C4-2B (cell line): ENCODE measurements at regions not wholly inside any gene's neighbourhood (a gene's known extent, or its start where the extent isn't known, plus 50 kb on each side); places are given as distances from the start of the nearest gene placed in this dataset.

Experiments
- H3K27ac ChIP-seq: fragments of 450-650 bp; 2 replicates; pipeline ENCODE4 v1.5.1; 2017
- ZFX ChIP-seq: fragments of 450-650 bp; IDR thresholded peaks from 2 replicates; pipeline ENCODE4 v1.6.1; 2017
- TF ChIP-seq, protein P1 (sequence below): fragments of 450-650 bp; conservative IDR thresholded peaks from 2 replicates; pipeline ENCODE4 v1.5.1; 2017; ENCODE audit warnings: mild to moderate bottlenecking

DNA sequence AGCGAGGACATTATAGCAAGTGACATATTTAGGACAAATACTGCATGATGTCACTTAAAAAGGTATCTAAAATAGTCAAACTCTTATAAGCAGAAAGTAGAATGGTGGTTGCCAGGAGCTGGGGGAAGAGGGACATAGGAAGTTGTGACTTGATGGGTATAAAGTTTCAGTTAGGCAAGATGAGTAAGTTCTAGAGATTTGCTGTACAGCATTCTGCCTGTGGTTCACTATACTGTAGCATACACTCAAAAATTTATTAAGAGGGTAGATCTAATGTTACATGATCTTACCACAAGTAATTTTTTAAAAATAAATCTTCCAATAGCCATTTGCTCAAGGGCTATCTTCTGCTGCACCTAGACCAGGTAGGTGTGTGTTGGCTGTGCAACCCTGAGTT is 78.1 kb upstream of the NPAS2 start:
- no peak for TF ChIP-seq ZFX
- TF ChIP-seq, protein P1, sequence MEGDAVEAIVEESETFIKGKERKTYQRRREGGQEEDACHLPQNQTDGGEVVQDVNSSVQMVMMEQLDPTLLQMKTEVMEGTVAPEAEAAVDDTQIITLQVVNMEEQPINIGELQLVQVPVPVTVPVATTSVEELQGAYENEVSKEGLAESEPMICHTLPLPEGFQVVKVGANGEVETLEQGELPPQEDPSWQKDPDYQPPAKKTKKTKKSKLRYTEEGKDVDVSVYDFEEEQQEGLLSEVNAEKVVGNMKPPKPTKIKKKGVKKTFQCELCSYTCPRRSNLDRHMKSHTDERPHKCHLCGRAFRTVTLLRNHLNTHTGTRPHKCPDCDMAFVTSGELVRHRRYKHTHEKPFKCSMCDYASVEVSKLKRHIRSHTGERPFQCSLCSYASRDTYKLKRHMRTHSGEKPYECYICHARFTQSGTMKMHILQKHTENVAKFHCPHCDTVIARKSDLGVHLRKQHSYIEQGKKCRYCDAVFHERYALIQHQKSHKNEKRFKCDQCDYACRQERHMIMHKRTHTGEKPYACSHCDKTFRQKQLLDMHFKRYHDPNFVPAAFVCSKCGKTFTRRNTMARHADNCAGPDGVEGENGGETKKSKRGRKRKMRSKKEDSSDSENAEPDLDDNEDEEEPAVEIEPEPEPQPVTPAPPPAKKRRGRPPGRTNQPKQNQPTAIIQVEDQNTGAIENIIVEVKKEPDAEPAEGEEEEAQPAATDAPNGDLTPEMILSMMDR = no peak
- no peak overlapping the region for H3K27ac ChIP-seq

DNA sequence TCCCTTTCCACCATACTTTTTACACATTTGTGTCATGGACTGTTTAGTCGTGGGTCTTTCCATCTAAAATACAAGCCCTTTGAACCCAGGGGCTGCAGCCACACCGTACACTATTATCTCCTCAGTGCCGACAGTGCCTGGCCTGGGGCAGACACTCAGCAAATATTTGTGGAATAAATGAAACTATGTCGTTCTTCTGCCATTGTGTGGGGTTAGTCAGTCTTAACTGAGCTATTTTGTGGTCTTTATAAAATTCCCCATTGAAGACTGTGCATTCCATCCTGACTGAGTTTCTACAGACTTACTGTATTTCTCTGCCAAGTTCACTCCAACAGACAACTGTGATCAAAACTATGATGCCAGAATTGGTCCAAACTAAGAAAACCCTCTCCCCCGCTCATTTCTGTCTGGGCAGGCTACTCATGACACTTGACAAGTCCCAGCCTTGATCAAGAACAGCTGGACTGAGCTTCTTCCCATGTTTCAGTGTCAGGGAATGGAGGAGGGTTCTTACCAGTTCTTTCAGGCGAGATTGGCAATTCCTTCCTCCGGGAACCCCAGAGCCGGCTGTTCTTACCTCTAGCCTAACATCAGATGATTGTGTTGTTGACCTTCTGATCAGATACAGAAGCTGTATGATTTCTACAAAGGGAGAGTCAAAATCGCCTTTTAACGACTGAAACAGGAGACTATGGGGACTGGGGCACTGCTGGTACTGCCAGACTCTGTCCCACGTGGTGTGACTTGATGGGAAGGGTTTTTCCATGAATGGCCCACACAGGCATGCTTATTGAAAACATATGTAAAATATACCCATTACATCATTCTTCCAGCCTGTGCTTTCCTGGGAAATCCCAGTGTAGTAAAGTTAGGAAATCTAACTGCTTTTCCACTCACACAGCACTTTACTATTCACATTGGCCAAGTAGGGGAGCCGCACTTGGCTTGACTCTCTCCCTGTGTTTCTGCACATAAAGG is 77.4 kb upstream of the NPAS2 start:
- no peak overlapping the region for H3K27ac ChIP-seq
- TF ChIP-seq ZFX = no peak
- TF ChIP-seq, protein P1 = no peak

DNA sequence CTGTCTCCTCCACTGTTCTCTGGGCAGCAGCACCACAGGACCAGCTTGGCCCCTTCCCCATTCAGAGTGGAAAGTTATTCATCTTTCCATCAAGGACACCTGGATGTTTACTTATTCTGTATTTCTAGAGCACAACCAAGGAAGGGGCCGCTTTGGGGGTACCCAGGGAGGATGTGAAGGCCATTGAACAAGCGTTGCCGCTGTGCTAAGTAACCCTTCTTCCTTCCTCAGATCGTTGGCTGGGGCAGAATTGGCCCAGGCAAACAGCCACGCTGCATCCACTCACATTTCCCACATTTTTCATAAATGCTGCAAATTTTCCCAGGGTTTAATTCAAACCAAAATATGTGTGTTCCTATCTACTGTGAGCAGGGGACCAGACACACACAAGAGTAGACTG is 76.2 kb upstream of the NPAS2 start:
- TF ChIP-seq, protein P1 = no peak
- TF ChIP-seq ZFX = no peak
- no peak overlapping the region for H3K27ac ChIP-seq

DNA sequence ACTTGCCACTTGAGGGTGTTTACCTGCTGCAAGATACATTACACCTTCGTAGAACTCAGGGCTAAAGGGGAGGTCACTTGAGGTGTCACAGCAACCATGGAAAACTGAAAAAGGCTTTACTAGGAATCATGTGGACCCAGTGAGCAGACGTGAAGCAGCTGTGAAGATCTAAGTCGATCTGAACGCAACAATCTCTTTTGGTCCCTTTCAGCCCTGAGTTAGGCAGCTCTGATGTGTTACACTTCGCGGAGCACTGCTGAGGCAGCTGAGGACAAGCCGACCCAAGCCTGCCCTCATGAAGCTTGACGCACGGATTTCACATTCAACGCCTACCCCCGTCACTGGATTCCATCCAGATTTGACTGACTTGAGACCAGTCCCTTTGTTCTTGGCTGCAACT is 75.8 kb upstream of the NPAS2 start:
- TF ChIP-seq, protein P1 = no peak
- TF ChIP-seq ZFX = no peak
- H3K27ac ChIP-seq = no peak overlapping the region

DNA sequence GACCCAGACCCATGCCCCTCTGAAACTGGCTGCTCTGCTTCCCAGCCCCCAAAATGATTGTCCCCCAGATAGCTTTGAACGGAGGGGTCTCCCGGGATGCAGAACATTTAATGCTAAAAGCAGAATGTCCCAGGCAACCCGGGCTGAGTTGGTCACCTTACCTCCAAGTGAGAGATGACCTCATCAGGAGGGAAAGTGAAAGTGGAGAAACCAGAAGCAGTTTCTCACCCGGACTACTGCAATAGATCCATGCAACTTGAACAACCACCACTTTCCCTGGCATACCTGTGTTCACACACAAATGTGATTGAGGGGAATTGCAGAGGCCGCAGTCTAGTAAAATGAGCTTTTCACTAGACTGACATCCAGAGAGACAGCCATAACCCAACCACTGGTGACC is 75.3 kb upstream of the NPAS2 start:
- no peak overlapping the region for H3K27ac ChIP-seq
- no peak for TF ChIP-seq ZFX
- TF ChIP-seq, protein P1 = no peak

DNA sequence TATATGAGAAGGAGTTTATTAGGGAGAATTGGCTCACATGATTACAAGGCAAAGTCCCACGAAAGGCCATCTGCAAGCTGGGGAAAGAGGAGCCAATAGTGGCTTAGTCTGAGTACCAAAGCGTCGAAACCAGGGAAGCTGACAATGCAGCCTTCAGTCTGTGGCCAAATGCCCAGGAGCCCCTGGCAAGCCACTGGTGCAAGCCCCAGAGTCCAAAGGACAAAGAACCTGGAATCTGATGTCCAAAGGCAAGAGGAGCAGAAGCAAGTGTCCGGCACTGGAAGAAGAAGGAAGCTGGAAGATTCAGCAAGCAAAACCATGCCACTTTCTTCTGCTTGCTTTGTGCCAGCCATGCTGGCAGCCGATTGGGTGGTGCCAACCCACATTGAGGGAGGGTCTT is 74.3 kb upstream of the NPAS2 start:
- no peak overlapping the region for H3K27ac ChIP-seq
- TF ChIP-seq, protein P1 = no peak
- TF ChIP-seq ZFX = no peak

DNA sequence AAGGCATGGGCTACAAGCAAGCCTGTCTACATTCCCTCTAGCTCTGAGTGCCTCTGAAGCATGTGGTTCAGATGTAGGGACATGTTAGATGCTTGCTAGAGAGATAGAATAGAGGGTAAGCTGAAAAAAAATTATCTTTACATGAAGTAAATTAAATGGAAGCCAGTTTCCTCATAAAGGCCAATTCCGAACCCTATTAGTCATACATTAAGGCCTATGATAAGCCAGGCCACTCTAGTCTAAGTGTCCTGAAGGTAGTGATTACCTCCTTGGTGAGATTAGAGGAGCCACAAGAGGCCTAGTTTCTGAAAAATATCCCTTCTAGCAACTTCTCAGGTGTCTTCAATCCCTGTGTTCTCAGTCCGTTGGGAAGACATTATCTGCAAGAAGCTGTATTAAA is 72.4 kb upstream of the NPAS2 start:
- no peak overlapping the region for H3K27ac ChIP-seq
- no peak for TF ChIP-seq ZFX
- TF ChIP-seq, protein P1 = no peak
